ENCODE measurements at regions not wholly inside any gene's neighbourhood (a gene's known extent, or its start where the extent isn't known, plus 50 kb on each side); places are given as distances from the start of the nearest gene placed in this dataset.

GRCh38 chr1:39090757-39091380, 64.7 kb downstream of the NDUFS5 start:
- in situ Hi-C loops (cut with MboI; ENCODE audit: low sequenced_read_pairs, unreplicated experiment) = loop anchor here (10.0 kb wide), 1 partner anchor 174 kb away; no protein-coding TSS in a partner anchor
- TF ChIP-seq CTCF (IDR thresholded peaks at IDR 0.05; ENCODE audit: borderline replicate concordance, control extremely low read depth, extremely low read depth, insufficient read depth, missing control alignments) = no peak
- DNase-seq (ENCODE audit: low spot score) = no peak

GRCh38 chr1:39091845-39092645, 65.9 kb downstream of the NDUFS5 start:
- in situ Hi-C loops (cut with MboI; ENCODE audit: low sequenced_read_pairs, unreplicated experiment) = loop anchor here (10.0 kb wide), 1 partner anchor 173 kb away; no protein-coding TSS in a partner anchor
- peak; percentile 65 for TF ChIP-seq CTCF (IDR thresholded peaks at IDR 0.05; ENCODE audit: borderline replicate concordance, control extremely low read depth, extremely low read depth, insufficient read depth, missing control alignments)
- DNase-seq (ENCODE audit: low spot score) = no peak

- in situ Hi-C loops (cut with MboI; ENCODE audit: low sequenced_read_pairs, unreplicated experiment) = loop anchor here (10.0 kb wide), 1 partner anchor 170 kb away; no protein-coding TSS in a partner anchor
- DNase-seq (ENCODE audit: low spot score) = no peak
- TF ChIP-seq CTCF (IDR thresholded peaks at IDR 0.05; ENCODE audit: borderline replicate concordance, control extremely low read depth, extremely low read depth, insufficient read depth, missing control alignments) = no peak
These were observed 68.5 kb downstream of the NDUFS5 start for GRCh38 chr1:39094685-39095084.

GRCh38 chr1:39098546-39099250, 72.5 kb downstream of the NDUFS5 start:
- TF ChIP-seq CTCF (IDR thresholded peaks at IDR 0.05; ENCODE audit: borderline replicate concordance, control extremely low read depth, extremely low read depth, insufficient read depth, missing control alignments) = peak; percentile 81
- in situ Hi-C loops (cut with MboI; ENCODE audit: low sequenced_read_pairs, unreplicated experiment) = loop anchor here (10.0 kb wide), 1 partner anchor 166 kb away; no protein-coding TSS in a partner anchor
- DNase-seq (ENCODE audit: low spot score) = peak; percentile 81

GRCh38 chr1:39102537-39103327, 76.6 kb downstream of the NDUFS5 start:
- in situ Hi-C loops (cut with MboI; ENCODE audit: low sequenced_read_pairs, unreplicated experiment) = loop anchor here (25.0 kb wide), 1 partner anchor 610 kb away; no protein-coding TSS in a partner anchor
- peak; percentile 83 for DNase-seq (ENCODE audit: low spot score)
- TF ChIP-seq CTCF (IDR thresholded peaks at IDR 0.05; ENCODE audit: borderline replicate concordance, control extremely low read depth, extremely low read depth, insufficient read depth, missing control alignments) = peak; percentile 63
